Vagina (tissue), 2 donors: ENCODE measurements at regions not wholly inside any gene's neighbourhood (a gene's known extent, or its start where the extent isn't known, plus 50 kb on each side); places are given as distances from the start of the nearest gene placed in this dataset.

Experiments used
- DNase-seq, 2 donors: peaks; one replicate each; pipeline ENCODE4 v3.0.0-alpha.2; 2017; ENCODE audit errors: extremely low spot score in 2 of 2
- H3K27ac ChIP-seq: fragments of 200-600 bp; sonication (generic); one replicate; pipeline ENCODE4 v1.5.1; 2019
- H3K27me3 ChIP-seq: fragments of 200-600 bp; sonication (generic); one replicate; pipeline ENCODE4 v1.5.1; 2019
- H3K36me3 ChIP-seq, 2 donors: fragments of 200-600 bp; sonication (generic); one replicate each; pipeline ENCODE4 v1.5.1; 2017 to 2019
- H3K4me1 ChIP-seq: fragments of 200-600 bp; sonication (generic); one replicate; pipeline ENCODE4 v1.5.1; 2019
- H3K4me3 ChIP-seq, 2 donors: fragments of 200-600 bp; sonication (generic); 1 replicate in 1 of 2; 2 replicates in 1 of 2; pipeline ENCODE4 v1.5.1; 2016 to 2019
- H3K9me3 ChIP-seq: fragments of 200-600 bp; sonication (generic); one replicate; pipeline ENCODE4 v1.5.1; 2019
- CTCF ChIP-seq, 3 experiments: fragments of 450-650 bp in 2 of 3; fragments of 200-600 bp in 1 of 3; sonication (generic) in 1 of 3; IDR thresholded peaks; one replicate each; pipeline ENCODE4 v1.5.1; 2017 to 2019; ENCODE audit warnings: antibody characterized with exemption in 3 of 3, mild to moderate bottlenecking in 2 of 3, moderate library complexity in 2 of 3
- POLR2A ChIP-seq, 2 donors: fragments of 450-650 bp; IDR thresholded peaks; one replicate each; pipeline ENCODE4 v1.6.1; 2017; ENCODE audit warnings: antibody characterized with exemption in 2 of 2, mild to moderate bottlenecking in 2 of 2, moderate library complexity in 2 of 2
- POLR2AphosphoS5 ChIP-seq, 2 donors: sonication (generic); formaldehyde crosslinking; IDR thresholded peaks; one replicate each; pipeline ENCODE4 v1.9.0; 2017; ENCODE audit warnings: antibody characterized with exemption in 2 of 2, mild to moderate bottlenecking in 2 of 2, low read depth in 1 of 2; ENCODE audit not compliant: insufficient read depth in 1 of 2
- intact Hi-C: fragments of 100-400 bp; cut with DNase I; formaldehyde crosslinking; loops from one replicate; pipeline ENCODE4 v1.15.1; 2023

- TF ChIP-seq POLR2AphosphoS5 (IDR thresholded peaks at IDR 0.05; ENCODE audit: insufficient read depth in 1 of 2, low read depth in 1 of 2) = no peak
- no peak for TF ChIP-seq POLR2A (IDR thresholded peaks at IDR 0.05)
- TF ChIP-seq CTCF (IDR thresholded peaks at IDR 0.05) = no peak
- no peaks in the 10 kb centered on the region for H3K9me3 ChIP-seq
- no peak for DNase-seq
- no peaks in the 10 kb centered on the region for H3K36me3 ChIP-seq
- intact Hi-C loops = no loop called here
- no peak overlapping the region for H3K27ac ChIP-seq
- no peaks in the 10 kb centered on the region for H3K4me1 ChIP-seq
- no peaks in the 10 kb centered on the region for H3K27me3 ChIP-seq
- H3K4me3 ChIP-seq = no peak overlapping the region
These were observed 1390.3 kb downstream of the RAPGEF2 start for GRCh38 chr4:160493206-160493605.

GRCh38 chr4:160495356-160495755, 1392.5 kb downstream of the RAPGEF2 start:
- intact Hi-C loops = no loop called here
- Histone ChIP-seq H3K27ac (no peak overlapping the region), H3K4me3 (no peak overlapping the region), H3K9me3 (no peaks in the 10 kb centered on the region), H3K36me3 (no peaks in the 10 kb centered on the region), H3K4me1 (no peaks in the 10 kb centered on the region), H3K27me3 (no peaks in the 10 kb centered on the region)
- TF ChIP-seq POLR2AphosphoS5 (IDR thresholded peaks at IDR 0.05; ENCODE audit: insufficient read depth in 1 of 2, low read depth in 1 of 2) = no peak
- TF ChIP-seq CTCF (IDR thresholded peaks at IDR 0.05) = no peak
- no peak for TF ChIP-seq POLR2A (IDR thresholded peaks at IDR 0.05)
- no peak for DNase-seq

GRCh38 chr4:160498211-160498610, 1395.3 kb downstream of the RAPGEF2 start:
- no peak for DNase-seq
- TF ChIP-seq POLR2AphosphoS5 (IDR thresholded peaks at IDR 0.05; ENCODE audit: insufficient read depth in 1 of 2, low read depth in 1 of 2) = no peak
- TF ChIP-seq CTCF (IDR thresholded peaks at IDR 0.05) = no peak
- intact Hi-C loops = no loop called here

GRCh38 chr4:160505724-160506123, 1402.8 kb downstream of the RAPGEF2 start:
- intact Hi-C loops = no loop called here
- no peaks in the 10 kb centered on the region for H3K9me3 ChIP-seq
- TF ChIP-seq POLR2A (IDR thresholded peaks at IDR 0.05) (no peak), CTCF (IDR thresholded peaks at IDR 0.05) (no peak), POLR2AphosphoS5 (IDR thresholded peaks at IDR 0.05; ENCODE audit: insufficient read depth in 1 of 2, low read depth in 1 of 2) (no peak)
- H3K27ac ChIP-seq = no peak overlapping the region
- H3K4me3 ChIP-seq = no peak overlapping the region
- no peaks in the 10 kb centered on the region for H3K4me1 ChIP-seq
- H3K36me3 ChIP-seq = no peaks in the 10 kb centered on the region
- no peaks in the 10 kb centered on the region for H3K27me3 ChIP-seq
- DNase-seq = no peak

More at GRCh38 chr4:160498211-160498610, 1395.3 kb downstream of the RAPGEF2 start:
- Histone ChIP-seq H3K4me1 (no peaks in the 10 kb centered on the region), H3K27ac (no peak overlapping the region), H3K4me3 (no peak overlapping the region), H3K36me3 (no peaks in the 10 kb centered on the region), H3K27me3 (no peaks in the 10 kb centered on the region), H3K9me3 (no peaks in the 10 kb centered on the region)

- H3K4me3 ChIP-seq = no peak overlapping the region
- no peaks in the 10 kb centered on the region for H3K36me3 ChIP-seq
- H3K4me1 ChIP-seq = no peaks in the 10 kb centered on the region
- no peaks in the 10 kb centered on the region for H3K9me3 ChIP-seq
- H3K27me3 ChIP-seq = no peaks in the 10 kb centered on the region
- intact Hi-C loops = no loop called here
- no peak for DNase-seq
- H3K27ac ChIP-seq = no peak overlapping the region
- TF ChIP-seq POLR2A (IDR thresholded peaks at IDR 0.05) = no peak
- TF ChIP-seq CTCF (IDR thresholded peaks at IDR 0.05) = no peak
- TF ChIP-seq POLR2AphosphoS5 (IDR thresholded peaks at IDR 0.05; ENCODE audit: insufficient read depth in 1 of 2, low read depth in 1 of 2) = no peak
These were observed 1408.0 kb downstream of the RAPGEF2 start for GRCh38 chr4:160510928-160511327.
